Left cardiac atrium (tissue), 4 donors: ENCODE measurements at regions not wholly inside any gene's neighbourhood (a gene's known extent, or its start where the extent isn't known, plus 50 kb on each side); places are given as distances from the start of the nearest gene placed in this dataset.

Experiments
- ATAC-seq, 2 donors: fragments of 200-7000 bp; cut with Tn5 transposase; one replicate each; pipeline ENCODE4 v1.9.1; 2020; ENCODE audit warnings: mild to moderate bottlenecking in 2 of 2, moderate library complexity in 2 of 2
- DNase-seq: peaks from one replicate; pipeline ENCODE4 v3.0.0-alpha.2; 2020
- intact Hi-C, 2 donors: fragments of 100-400 bp; cut with DNase I; formaldehyde crosslinking; loops; one replicate each; pipeline versions ENCODE4 v1.14.1 to v1.15.1; 2022 to 2023
- donor health status: DM: no; HTN: yes; CAD: no.
- donor health status: DM: no; HTN: yes; CAD: no; lungs with severe emphysema.
- donor health status: DM: yes; HTN: yes; CAD: no.
- donor health status: Dilated cardiomyopathy.

- intact Hi-C loops: no loop called here
- ATAC-seq (no peak), DNase-seq (no peak)
Measured at GRCh38 chr15:31452595-31453557, 126.2 kb downstream of the KLF13 start.

GRCh38 chr15:31453558-31454318 lies 127.1 kb downstream of the KLF13 start:
- intact Hi-C loops: no loop called here
- no peak for DNase-seq
- ATAC-seq: no peak

- no peak for DNase-seq
- intact Hi-C loops: no loop called here
Measured at GRCh38 chr15:31455499-31455898, 128.9 kb downstream of the KLF13 start.

GRCh38 chr15:31456354-31457060 lies 129.9 kb downstream of the KLF13 start:
- DNase-seq (no peak), ATAC-seq (no peak)
- intact Hi-C loops: no loop called here

More at GRCh38 chr15:31455499-31455898, 128.9 kb downstream of the KLF13 start:
- ATAC-seq: no peak

- no peak for DNase-seq
- intact Hi-C loops: no loop called here
- ATAC-seq: peak in 1 of 2 donors; percentile 20
Measured at GRCh38 chr15:31457161-31457560, 130.5 kb downstream of the KLF13 start.

GRCh38 chr15:31457631-31458526 lies 131.2 kb downstream of the KLF13 start:
- intact Hi-C loops: no loop called here
- peak; percentile 50 to 85 for ATAC-seq
- DNase-seq: no peak

- no peak for DNase-seq
- no peak for ATAC-seq
- intact Hi-C loops: no loop called here
Measured at GRCh38 chr15:31458596-31459399, 132.2 kb downstream of the KLF13 start.

- intact Hi-C loops: no loop called here
- no peak for DNase-seq
- no peak for ATAC-seq
Measured at GRCh38 chr15:31459400-31459748, 132.7 kb downstream of the KLF13 start.

GRCh38 chr15:31461375-31461774 lies 134.7 kb downstream of the KLF13 start:
- DNase-seq: no peak
- intact Hi-C loops: no loop called here
- ATAC-seq: peak in 1 of 2 donors; percentile 65

GRCh38 chr15:31461911-31462480 lies 135.4 kb downstream of the KLF13 start:
- ATAC-seq (no peak), DNase-seq (no peak)
- intact Hi-C loops: no loop called here

GRCh38 chr15:31463521-31464102 lies 137.0 kb downstream of the KLF13 start:
- ATAC-seq: no peak
- no peak for DNase-seq
- intact Hi-C loops: no loop called here

GRCh38 chr15:31464216-31465082 lies 137.8 kb downstream of the KLF13 start:
- DNase-seq: no peak
- intact Hi-C loops: no loop called here
- ATAC-seq: no peak

- no peak for ATAC-seq
- intact Hi-C loops: no loop called here
- DNase-seq: no peak
Measured at GRCh38 chr15:31465083-31465955, 138.7 kb downstream of the KLF13 start.

GRCh38 chr15:31467361-31467760 lies 140.7 kb downstream of the KLF13 start:
- intact Hi-C loops: no loop called here
- ATAC-seq (no peak), DNase-seq (no peak)
